PC-3 (cell line): ENCODE measurements at regions not wholly inside any gene's neighbourhood (a gene's known extent, or its start where the extent isn't known, plus 50 kb on each side); places are given as distances from the start of the nearest gene placed in this dataset.

Source experiments
- ATAC-seq: fragments of 200-7000 bp; cut with Tn5 transposase; 2 replicates; pipeline ENCODE4 v1.9.1; 2020; ENCODE audit warnings: mild to moderate bottlenecking, moderate library complexity
- BruUV-seq: library from RNA; stranded (reverse); fragments of 400-500 nt; replicated peaks from 2 replicates; lab custom pipeline; 2021; lab: Mats Ljungman, UMichigan
- CTCF ChIA-PET: fragments of 300-600 bp; sonication (Branson Sonifier 250); formaldehyde crosslinking; loops from one replicate; lab custom pipeline; 2022; ENCODE audit warnings: antibody characterized with exemption; lab: Charles Lee
- POLR2A ChIA-PET: fragments of 300-600 bp; sonication (Branson Sonifier 250); formaldehyde crosslinking; loops from one replicate; lab custom pipeline; 2022; ENCODE audit warnings: antibody characterized with exemption; ENCODE audit not compliant: unreplicated experiment; lab: Charles Lee
- DNase-seq: peaks from one replicate; pipeline ENCODE4 v3.0.0-alpha.2; 2015
- H2AFZ ChIP-seq: fragments of 300-600 bp; sonication (generic); 2 replicates; pipeline ENCODE4 v1.6.0; 2016; ENCODE audit warnings: antibody characterized with exemption, low read length
- H3F3A ChIP-seq: fragments of 300-600 bp; sonication (generic); one replicate; pipeline ENCODE4 v1.6.0; 2017; ENCODE audit warnings: antibody characterized with exemption, low read length, control low read depth, mild to moderate bottlenecking; ENCODE audit not compliant: unreplicated experiment
- H3K27ac ChIP-seq: fragments of 300-600 bp; sonication (generic); 2 replicates; pipeline ENCODE4 v1.5.1; 2016; ENCODE audit warnings: mild to moderate bottlenecking, low read length
- H3K27me3 ChIP-seq: fragments of 300-600 bp; sonication (generic); 2 replicates; pipeline ENCODE4 v1.6.1; 2016; ENCODE audit warnings: low read length, mixed read lengths
- H3K36me3 ChIP-seq: fragments of 300-600 bp; sonication (generic); 2 replicates; pipeline ENCODE4 v1.6.1; 2016; ENCODE audit warnings: low read depth, mixed run types, low read length, mixed read lengths
- H3K4me1 ChIP-seq: fragments of 300-600 bp; sonication (generic); 2 replicates; pipeline ENCODE4 v1.5.1; 2016; ENCODE audit warnings: low read length; ENCODE audit not compliant: insufficient read depth
- H3K4me2 ChIP-seq: fragments of 300-600 bp; sonication (generic); 2 replicates; pipeline ENCODE4 v1.6.0; 2016; ENCODE audit warnings: low read length
- H3K4me3 ChIP-seq: fragments of 300-600 bp; sonication (generic); 2 replicates; pipeline ENCODE4 v1.5.1; 2016; ENCODE audit warnings: mild to moderate bottlenecking, low read length, mixed read lengths
- H3K79me2 ChIP-seq: fragments of 300-600 bp; sonication (generic); 2 replicates; pipeline ENCODE4 v1.6.1; 2017; ENCODE audit warnings: low read length, mixed read lengths
- H3K9ac ChIP-seq: fragments of 300-600 bp; sonication (generic); 2 replicates; pipeline ENCODE4 v1.6.0; 2016; ENCODE audit warnings: mild to moderate bottlenecking, low read length
- H3K9me2 ChIP-seq: fragments of 300-600 bp; sonication (generic); replicated peaks from 2 replicates; pipeline ENCODE4 v1.6.1; 2016; ENCODE audit warnings: mixed run types, low read length, mixed read lengths
- H3K9me3 ChIP-seq: fragments of 300-600 bp; sonication (generic); 2 replicates; pipeline ENCODE4 v1.6.1; 2016; ENCODE audit warnings: low read length, mixed read lengths
- H4K20me1 ChIP-seq: fragments of 300-600 bp; sonication (generic); 2 replicates; pipeline ENCODE4 v1.6.1; 2016; ENCODE audit warnings: low read length, mixed read lengths
- EZH2 ChIP-seq: fragments of 300-600 bp; sonication (generic); IDR thresholded peaks from one replicate; pipeline ENCODE4 v1.6.1; 2017; ENCODE audit warnings: antibody characterized with exemption, mild to moderate bottlenecking, low read length; ENCODE audit not compliant: unreplicated experiment
- EZH2phosphoT487 ChIP-seq: fragments of 300-600 bp; sonication (generic); IDR thresholded peaks from 2 replicates; pipeline ENCODE4 v1.6.1; 2018; ENCODE audit warnings: mild to moderate bottlenecking, antibody characterized with exemption, low read length, borderline replicate concordance
- intact Hi-C: fragments of 100-400 bp; cut with micrococcal nuclease; formaldehyde crosslinking; loops from 2 replicates; pipeline ENCODE4 v1.9.0; 2023
- TF ChIP-seq, protein P1 (sequence below): fragments of 300-600 bp; sonication (generic); conservative IDR thresholded peaks from 2 replicates; pipeline ENCODE4 v1.5.1; 2017; ENCODE audit warnings: antibody characterized with exemption, low read depth, mild to moderate bottlenecking, low read length

DNA sequence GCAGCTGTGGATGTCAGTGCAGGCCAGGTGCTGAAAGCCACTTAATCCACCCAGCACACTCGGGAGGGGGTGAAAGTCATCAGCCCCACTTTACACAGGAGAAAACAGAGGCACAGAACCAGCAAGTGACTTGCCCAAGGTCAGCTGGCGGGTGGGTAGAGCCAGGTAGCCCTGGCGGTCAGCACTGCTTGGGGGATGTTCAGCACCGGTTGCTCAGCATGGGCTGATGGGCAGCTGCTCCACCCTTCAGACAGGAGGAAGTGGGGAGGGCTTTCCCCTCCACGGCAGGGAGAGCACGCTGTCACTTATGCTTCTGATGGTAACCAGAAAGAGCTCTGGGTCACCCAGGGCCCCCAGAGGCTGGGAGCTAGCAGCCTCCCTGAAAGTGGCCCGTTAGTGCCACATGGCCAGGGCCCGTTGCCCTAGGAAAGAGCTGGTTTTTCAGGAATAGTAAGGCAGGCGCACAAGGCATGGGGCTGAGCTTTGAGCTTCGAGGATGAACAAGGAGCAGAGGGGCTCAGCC, 417.9 kb downstream of the CTTN start:
- Histone ChIP-seq H3K9me2 (no peaks in the 10 kb centered on the region), H3K4me3 (no peak overlapping the region), H3K9ac (no peak overlapping the region), H3K27me3 (no peaks in the 10 kb centered on the region), H3K36me3 (no peaks in the 10 kb centered on the region; the same call in 1 of the 2 replicates), H3K79me2 (no peaks in the 10 kb centered on the region), H2AFZ (no peak overlapping the region), H3K4me2 (no peak overlapping the region), H3K9me3 (no peaks in the 10 kb centered on the region), H3F3A (no peaks in the 10 kb centered on the region), H4K20me1 (no peaks in the 10 kb centered on the region), H3K27ac (no peak overlapping the region), H3K4me1 (no peaks in the 10 kb centered on the region)
- BruUV-seq, result no TSS peak
- TF ChIP-seq EZH2phosphoT487, result no peak
- TF ChIP-seq, protein P1, sequence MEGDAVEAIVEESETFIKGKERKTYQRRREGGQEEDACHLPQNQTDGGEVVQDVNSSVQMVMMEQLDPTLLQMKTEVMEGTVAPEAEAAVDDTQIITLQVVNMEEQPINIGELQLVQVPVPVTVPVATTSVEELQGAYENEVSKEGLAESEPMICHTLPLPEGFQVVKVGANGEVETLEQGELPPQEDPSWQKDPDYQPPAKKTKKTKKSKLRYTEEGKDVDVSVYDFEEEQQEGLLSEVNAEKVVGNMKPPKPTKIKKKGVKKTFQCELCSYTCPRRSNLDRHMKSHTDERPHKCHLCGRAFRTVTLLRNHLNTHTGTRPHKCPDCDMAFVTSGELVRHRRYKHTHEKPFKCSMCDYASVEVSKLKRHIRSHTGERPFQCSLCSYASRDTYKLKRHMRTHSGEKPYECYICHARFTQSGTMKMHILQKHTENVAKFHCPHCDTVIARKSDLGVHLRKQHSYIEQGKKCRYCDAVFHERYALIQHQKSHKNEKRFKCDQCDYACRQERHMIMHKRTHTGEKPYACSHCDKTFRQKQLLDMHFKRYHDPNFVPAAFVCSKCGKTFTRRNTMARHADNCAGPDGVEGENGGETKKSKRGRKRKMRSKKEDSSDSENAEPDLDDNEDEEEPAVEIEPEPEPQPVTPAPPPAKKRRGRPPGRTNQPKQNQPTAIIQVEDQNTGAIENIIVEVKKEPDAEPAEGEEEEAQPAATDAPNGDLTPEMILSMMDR, result no peak
- no peak for TF ChIP-seq EZH2
- no peak for DNase-seq
- intact Hi-C loops, result no loop called here
- ATAC-seq, result no peak
- CTCF ChIA-PET, result no interaction called here
- POLR2A ChIA-PET, result interaction anchor here (0.6 kb wide), 1 partner anchor 316 kb away, joined by 3 read pairs; no protein-coding TSS in a partner anchor

DNA sequence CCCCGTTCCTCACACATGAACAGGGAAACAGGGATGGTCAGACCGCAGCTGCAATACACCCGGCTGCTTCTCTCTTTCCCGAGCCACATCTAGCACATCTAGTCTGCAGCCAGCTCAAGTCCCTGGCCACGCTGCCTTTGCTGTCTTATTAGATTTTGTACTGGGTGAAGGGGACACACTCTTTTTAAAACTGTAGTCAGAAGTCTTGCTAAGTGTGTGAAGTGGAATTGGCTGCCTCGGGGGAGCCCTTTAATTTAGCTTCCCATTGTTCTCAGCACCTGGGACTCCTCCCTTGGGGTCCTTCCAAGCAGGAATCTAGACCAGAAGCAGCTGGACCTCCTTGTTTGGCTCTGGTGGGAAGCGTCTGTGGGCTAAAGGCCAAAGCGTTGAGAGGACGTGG, 420.0 kb downstream of the CTTN start:
- no peak for TF ChIP-seq EZH2
- no peak for TF ChIP-seq EZH2phosphoT487
- TF ChIP-seq, protein P1, result no peak
- Histone ChIP-seq H3K27ac (no peak overlapping the region), H3K9me3 (no peaks in the 10 kb centered on the region), H3K79me2 (no peaks in the 10 kb centered on the region), H4K20me1 (no peaks in the 10 kb centered on the region), H3K36me3 (no peaks in the 10 kb centered on the region; the same call in 1 of the 2 replicates), H3K9me2 (no peaks in the 10 kb centered on the region), H3K27me3 (no peaks in the 10 kb centered on the region), H2AFZ (no peak overlapping the region), H3K9ac (no peak overlapping the region), H3K4me3 (no peak overlapping the region), H3F3A (no peaks in the 10 kb centered on the region), H3K4me2 (no peak overlapping the region), H3K4me1 (no peaks in the 10 kb centered on the region)
- no peak for DNase-seq
- POLR2A ChIA-PET, result no interaction called here
- ATAC-seq, result no peak
- CTCF ChIA-PET, result interaction anchor here (0.7 kb wide), 1 partner anchor 130 kb away, joined by 4 read pairs; no protein-coding TSS in a partner anchor
- no TSS peak for BruUV-seq
- intact Hi-C loops, result no loop called here

DNA sequence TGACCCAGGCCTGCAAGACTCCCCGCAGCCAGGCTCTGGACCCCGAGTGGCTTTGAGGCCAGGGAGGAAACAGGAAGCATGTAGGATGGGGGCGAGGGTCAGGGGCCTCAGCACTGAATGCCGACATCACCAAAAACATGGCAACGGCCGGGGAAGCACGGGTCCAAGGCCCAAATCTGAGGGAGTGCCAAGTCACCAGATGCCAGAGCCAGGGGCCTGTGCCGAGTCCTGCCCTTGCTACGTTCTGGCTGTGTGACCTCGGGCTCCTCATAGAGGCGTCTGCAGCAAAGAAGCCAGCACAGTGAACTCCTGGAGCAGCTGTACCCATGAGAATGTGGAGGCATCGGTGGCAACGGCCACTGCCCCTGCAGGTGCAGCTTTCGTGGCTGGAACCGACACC, 420.7 kb downstream of the CTTN start:
- Histone ChIP-seq H3F3A (no peaks in the 10 kb centered on the region), H3K9me2 (no peaks in the 10 kb centered on the region), H3K27ac (no peak overlapping the region), H3K9ac (no peak overlapping the region), H3K79me2 (no peaks in the 10 kb centered on the region), H3K4me3 (no peak overlapping the region), H4K20me1 (no peaks in the 10 kb centered on the region), H3K36me3 (no peaks in the 10 kb centered on the region), H3K4me2 (no peak overlapping the region), H2AFZ (no peak overlapping the region), H3K4me1 (no peaks in the 10 kb centered on the region), H3K27me3 (no peaks in the 10 kb centered on the region), H3K9me3 (no peaks in the 10 kb centered on the region)
- ATAC-seq, result no peak
- ChIA-PET CTCF (interaction anchor here (0.7 kb wide), 1 partner anchor 130 kb away, joined by 4 read pairs; no protein-coding TSS in a partner anchor), POLR2A (no interaction called here)
- intact Hi-C loops, result no loop called here
- no peak for TF ChIP-seq EZH2phosphoT487
- TF ChIP-seq, protein P1, result no peak
- TF ChIP-seq EZH2, result no peak
- no peak for DNase-seq
- no TSS peak for BruUV-seq
